Frontal cortex (tissue), 3 donors: ENCODE measurements at regions not wholly inside any gene's neighbourhood (a gene's known extent, or its start where the extent isn't known, plus 50 kb on each side); places are given as distances from the start of the nearest gene placed in this dataset.
"Not testable (repeated sequence)": the region's sequence is repeated elsewhere in the genome, so short reads cannot be mapped to it uniquely, and the experiment has no call there.

ENCODE experiments used
- DNase-seq, 2 donors: peaks; one replicate each; pipeline ENCODE4 v3.0.0; 2012; ENCODE audit warnings: low spot score in 2 of 2
- FAIRE-seq: peaks from 2 replicates; lab custom pipeline; 2012; peaks lifted over from hg19 to GRCh38; lab: Jason Lieb, UNC
- donor health status: control.
- donor health status: control.
- donor health status: control.

- FAIRE-seq = no peak
- DNase-seq = no peak
Measured at GRCh38 chr6:74603322-74604076, 602.4 kb downstream of the COL12A1 start.

DNA sequence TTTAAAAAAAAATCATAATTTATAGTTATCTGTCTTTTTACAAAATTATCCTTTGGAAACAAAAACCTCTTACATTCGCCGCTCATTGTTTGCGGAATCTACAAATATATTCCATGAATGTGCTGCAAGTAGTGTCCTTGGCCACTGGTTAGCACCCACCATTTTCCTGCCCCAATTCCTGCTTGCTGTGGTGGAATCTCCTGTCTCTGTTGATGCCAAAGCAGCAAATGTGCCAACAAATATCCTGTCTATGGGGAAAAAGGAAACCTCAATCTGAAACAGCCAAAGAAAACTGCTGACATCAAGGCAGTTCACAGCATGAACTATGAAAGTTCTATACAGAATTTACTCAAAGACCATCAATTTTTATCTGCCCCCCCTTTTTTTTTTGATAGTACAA lies 603.6 kb downstream of the COL12A1 start:
- no peak for FAIRE-seq

DNA sequence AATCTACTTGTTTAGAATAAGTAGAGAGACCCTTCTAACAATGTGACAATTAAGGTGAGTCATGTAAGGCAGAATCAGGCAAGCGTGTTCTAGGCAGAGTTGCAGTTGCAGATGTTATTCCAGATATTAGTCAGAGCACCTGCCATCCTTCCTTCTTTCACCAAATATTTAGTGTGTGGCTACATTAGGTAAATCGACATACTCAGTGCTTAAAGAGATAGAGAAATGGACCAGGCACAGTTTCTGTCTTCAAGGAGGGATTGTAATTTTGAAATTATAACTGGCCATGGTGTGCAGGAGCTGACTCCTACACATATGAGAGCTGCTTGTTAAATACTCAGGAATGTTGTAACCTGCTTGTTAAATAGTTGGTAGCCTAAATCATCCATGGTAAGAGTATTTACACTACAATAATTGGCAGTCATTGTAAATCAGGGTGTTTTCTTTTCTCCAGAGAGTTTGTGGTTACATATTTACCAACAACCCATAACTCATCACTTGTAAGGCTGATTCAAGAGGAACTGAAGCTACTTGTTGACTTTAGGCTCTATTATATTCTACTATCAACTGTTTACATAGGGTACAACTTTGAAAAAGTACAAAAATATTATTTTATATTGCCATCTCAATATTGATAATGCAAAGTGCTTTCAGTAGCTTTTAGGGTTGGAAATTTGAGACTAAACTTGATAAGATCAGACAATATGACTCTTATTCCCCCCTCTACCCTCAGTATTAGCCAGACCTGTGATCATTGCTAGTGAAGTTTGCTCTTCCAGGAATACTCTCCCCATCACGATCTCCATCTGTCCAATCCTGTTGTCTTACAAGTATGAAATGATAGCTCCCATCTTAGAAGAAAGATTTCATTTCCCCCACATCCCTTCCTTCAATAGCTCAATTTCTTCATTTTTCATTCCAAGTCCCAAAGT lies 607.1 kb downstream of the COL12A1 start:
- no peak for DNase-seq
- FAIRE-seq = no peak

More for the DNA sequence above, 603.6 kb downstream of the COL12A1 start:
- DNase-seq = no peak

DNA sequence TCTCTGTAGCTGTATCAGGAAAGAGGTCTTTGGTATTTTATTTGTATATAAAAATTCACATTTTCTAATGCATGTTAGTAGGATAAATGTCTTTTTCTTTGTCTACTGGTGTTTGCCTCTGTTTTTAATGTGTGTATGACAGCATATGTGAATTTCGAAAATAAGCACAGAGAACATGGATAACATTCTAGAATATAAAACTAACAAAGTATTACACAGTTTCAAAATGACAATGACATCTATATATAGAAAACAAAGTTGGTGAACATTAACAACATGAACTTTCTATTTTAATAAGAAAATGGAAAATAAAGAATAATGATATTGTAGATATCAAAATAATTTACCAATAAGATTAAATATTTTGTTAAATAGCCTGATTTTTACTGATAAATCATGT lies 608.0 kb downstream of the COL12A1 start:
- DNase-seq (no peak), FAIRE-seq (peak; percentile 51)

DNA sequence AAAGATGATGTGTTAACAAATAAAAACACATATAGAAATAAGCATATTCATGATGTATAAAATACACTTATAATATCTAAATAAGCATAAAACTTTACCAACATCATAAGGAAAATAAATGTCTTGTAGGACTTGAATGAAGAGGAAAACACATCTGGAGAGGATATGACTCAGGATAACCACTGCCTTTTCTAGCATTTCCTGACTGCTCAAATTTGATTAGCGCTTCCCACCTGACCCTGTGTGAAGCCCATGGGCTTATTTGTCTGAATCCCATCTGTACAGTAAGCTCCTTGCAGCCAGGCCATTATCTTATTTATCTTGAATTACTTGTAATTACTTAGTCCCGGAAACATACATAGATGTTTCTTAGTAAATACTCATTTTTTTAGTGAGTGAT lies 608.6 kb downstream of the COL12A1 start:
- FAIRE-seq (no peak), DNase-seq (no peak)

DNA sequence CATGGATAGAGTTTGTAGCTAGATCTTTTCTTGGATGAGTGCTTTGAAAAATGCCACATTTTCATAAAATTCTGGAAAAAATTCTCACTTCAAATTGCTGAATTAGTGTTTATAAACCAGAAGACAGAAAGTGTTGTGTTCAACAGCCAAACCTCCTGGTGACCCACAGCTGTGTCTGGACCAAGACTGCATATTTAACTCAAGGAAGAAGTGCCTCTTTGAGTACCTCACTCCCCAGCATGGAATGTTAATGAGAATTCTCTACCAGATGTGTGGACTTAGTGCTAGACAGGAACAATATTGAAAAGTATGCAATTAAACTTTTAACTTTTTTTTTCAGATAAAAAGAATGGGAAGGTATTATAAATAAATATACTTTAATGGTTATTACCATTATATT lies 609.3 kb downstream of the COL12A1 start:
- FAIRE-seq = no peak
- no peak for DNase-seq

- not testable (repeated sequence) for DNase-seq, FAIRE-seq
Measured at GRCh38 chr6:74594350-74594749, 611.5 kb downstream of the COL12A1 start.

- DNase-seq (no peak), FAIRE-seq (no peak)
Measured at GRCh38 chr6:74588094-74588832, 617.6 kb downstream of the COL12A1 start.

GRCh38 chr6:74587386-74587785 lies 618.5 kb downstream of the COL12A1 start:
- DNase-seq = no peak
- FAIRE-seq = no peak

GRCh38 chr6:74585753-74586152 lies 620.1 kb downstream of the COL12A1 start:
- FAIRE-seq = no peak
- DNase-seq = no peak

DNA sequence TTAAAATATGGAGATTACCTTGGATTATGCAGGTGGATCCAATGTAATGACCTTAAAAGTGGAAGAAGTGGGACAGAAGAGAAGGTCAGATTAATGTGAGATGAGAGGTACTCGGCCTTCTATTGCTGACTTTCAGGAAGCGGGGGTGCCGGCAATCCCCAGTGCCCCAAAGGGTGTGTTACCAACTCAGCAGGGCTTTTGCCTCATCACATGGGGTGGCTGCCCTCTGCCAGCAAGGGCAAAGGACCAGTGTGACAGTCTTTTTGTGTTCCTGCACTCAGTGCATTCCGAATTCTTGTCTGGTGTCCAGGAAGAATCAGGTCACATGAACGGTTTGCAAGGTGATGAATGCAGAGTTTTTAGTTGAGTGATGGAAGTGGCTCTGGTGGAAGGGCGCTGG lies 624.2 kb downstream of the COL12A1 start:
- FAIRE-seq (no peak), DNase-seq (no peak)

DNA sequence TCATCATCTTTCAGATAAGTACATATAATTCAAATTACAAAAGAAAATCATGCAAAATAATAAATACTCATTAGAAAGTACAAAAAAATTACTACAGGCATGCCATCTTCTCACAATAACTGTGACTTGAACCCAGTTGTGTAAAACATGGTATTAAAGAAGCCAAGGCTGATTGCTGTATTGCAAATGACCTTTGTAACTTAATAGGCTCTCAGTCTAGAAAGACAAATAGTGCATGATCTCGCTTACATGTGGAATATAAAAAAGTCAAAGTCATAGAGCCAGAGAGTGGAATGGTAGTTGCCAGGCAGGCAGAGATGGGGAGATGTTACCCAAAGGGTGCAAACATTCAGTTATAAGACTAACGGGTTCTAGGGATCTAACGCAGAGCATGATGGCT lies 626.1 kb downstream of the COL12A1 start:
- FAIRE-seq (no peak), DNase-seq (no peak)

GRCh38 chr6:74579047-74579446 lies 626.8 kb downstream of the COL12A1 start:
- DNase-seq = no peak
- FAIRE-seq = no peak

- FAIRE-seq = no peak
- no peak for DNase-seq
Measured at GRCh38 chr6:74578339-74578738, 627.5 kb downstream of the COL12A1 start.

DNA sequence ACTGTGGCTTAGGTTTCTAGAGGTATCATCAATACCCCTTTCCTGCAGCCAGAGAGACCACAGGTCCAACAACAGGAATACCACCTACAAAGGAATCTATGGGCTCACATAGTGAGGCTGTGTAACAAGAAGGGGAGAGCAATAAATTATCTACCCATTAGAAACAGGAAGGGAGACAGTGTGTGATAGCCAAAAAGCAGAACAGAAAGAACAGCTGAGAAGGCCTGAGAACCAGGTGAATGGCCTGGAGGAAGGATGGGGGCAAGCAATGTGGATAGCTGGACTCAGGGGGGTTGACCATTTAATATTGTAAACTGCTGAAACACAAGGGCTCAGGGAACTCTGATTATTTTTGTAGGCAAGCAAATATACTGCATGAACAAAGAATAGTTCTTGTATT lies 628.2 kb downstream of the COL12A1 start:
- FAIRE-seq = no peak
- DNase-seq = no peak

GRCh38 chr6:74574794-74575193 lies 631.1 kb downstream of the COL12A1 start:
- FAIRE-seq (no peak), DNase-seq (no peak)

DNA sequence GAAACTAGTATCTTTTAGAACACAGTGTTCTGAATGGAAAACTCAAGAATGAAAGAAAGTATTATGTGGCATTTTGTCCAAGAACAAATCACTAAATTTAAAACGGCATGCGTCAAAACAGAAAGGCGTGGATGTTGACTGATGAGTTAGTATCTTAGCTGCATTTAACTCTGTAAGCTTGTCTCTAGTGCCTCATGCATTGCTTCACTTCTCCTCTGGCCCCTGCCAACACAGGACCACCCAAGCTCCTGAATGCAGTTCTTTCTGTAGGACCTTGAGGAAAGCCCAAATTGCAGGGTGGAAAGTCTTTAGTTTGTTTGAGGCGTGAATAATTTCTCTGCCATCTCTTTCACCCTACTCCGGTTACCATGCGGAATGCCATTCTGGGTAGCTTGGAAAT lies 632.2 kb downstream of the COL12A1 start:
- FAIRE-seq (no peak), DNase-seq (no peak)

GRCh38 chr6:74570044-74570443 lies 635.8 kb downstream of the COL12A1 start:
- DNase-seq = no peak
- FAIRE-seq = no peak

GRCh38 chr6:74568861-74569260 lies 637.0 kb downstream of the COL12A1 start:
- FAIRE-seq (no peak), DNase-seq (no peak)

DNA sequence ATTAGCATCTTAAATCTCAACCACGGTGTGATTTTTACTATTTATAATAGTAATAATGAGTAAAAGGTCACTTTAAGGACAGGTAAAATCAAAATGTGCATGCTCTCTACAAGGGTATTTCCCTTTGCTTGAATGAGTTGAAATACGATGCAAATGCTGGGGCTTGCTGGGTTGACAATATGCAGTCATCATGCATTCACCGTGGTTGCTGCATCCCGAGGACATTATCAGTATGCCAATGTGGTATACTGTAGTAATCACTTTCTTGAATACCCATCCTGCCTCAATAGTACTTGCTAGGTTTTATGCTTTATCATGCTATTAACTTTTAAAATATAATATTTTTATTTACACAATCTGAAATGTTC lies 637.9 kb downstream of the COL12A1 start:
- not testable (repeated sequence) for FAIRE-seq, DNase-seq
